GM21526 (cell line): ENCODE measurements at regions not wholly inside any gene's neighbourhood (a gene's known extent, or its start where the extent isn't known, plus 50 kb on each side); places are given as distances from the start of the nearest gene placed in this dataset.
"Not testable (repeated sequence)": the region's sequence is repeated elsewhere in the genome, so short reads cannot be mapped to it uniquely, and the experiment has no call there.

Experiments
- ATAC-seq: cut with Tn5 transposase; IDR thresholded peaks from one replicate; pipeline ENCODE4 v1.9.1; 2021; ENCODE audit warnings: moderate library complexity; ENCODE audit not compliant: unreplicated experiment, low FRiP score

- ATAC-seq, result no peak
Measured at GRCh38 chr3:147661916-147662315, 252.8 kb downstream of the ZIC1 start.

GRCh38 chr3:147662705-147663104 is 253.5 kb downstream of the ZIC1 start:
- ATAC-seq, result no peak

GRCh38 chr3:147669077-147669476 is 259.9 kb downstream of the ZIC1 start:
- ATAC-seq, result no peak

DNA sequence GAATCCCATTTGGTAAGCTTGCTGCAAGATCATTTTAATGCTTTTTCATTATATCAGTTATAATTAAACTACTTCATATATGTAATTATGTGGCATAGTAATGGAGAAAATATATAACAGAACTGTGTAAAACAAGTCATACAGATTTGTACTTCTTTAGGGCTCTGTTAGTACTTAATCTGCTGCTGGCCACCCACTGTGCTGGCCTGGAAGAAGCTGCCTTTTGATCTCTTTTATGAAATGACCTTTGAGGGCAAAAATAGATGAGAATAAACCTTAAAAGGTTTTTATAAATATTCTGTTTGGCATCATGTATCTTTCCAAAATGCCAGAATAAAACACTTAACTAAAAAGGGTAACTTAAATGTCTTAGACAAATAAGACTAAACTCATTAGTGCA is 262.9 kb downstream of the ZIC1 start:
- ATAC-seq, result no peak

DNA sequence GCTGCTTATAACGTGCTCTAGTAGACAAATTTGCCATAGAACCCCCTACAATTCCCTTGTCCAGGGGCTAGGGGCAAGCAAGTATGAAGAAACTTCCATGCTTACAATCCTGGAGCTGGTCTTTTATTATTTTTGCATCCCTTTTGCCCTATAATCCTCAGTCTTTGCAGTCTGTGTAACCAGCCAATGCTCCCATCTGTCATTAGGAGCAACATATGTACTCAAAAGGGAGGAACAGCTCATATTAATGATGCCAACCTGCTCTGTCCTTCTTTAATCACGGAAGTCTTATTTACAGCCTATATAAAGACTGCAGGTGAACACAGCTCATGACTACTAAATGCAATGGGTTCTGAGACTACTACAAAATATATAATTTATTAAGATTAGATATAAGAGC is 263.3 kb downstream of the ZIC1 start:
- no peak for ATAC-seq

DNA sequence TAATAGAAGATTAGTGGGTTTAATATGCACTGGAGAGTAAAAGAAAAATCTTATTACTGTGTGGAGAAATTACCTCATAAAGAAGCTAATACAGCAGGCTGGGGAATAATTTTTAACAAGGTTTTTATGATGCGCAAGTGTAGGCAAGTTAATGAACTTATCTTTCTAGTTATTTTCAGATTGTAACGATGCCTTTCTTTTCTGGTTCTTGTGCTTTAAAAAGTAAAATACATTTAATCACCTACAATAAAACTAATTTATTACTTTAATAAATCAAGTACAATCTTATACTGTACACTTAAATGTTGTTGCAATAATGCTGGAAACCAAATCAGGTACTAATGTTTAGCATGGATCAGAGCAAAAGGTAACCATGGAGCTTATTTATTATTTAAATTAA is 266.6 kb downstream of the ZIC1 start:
- no peak for ATAC-seq

GRCh38 chr3:147680837-147681483 is 271.8 kb downstream of the ZIC1 start:
- ATAC-seq, result no peak

DNA sequence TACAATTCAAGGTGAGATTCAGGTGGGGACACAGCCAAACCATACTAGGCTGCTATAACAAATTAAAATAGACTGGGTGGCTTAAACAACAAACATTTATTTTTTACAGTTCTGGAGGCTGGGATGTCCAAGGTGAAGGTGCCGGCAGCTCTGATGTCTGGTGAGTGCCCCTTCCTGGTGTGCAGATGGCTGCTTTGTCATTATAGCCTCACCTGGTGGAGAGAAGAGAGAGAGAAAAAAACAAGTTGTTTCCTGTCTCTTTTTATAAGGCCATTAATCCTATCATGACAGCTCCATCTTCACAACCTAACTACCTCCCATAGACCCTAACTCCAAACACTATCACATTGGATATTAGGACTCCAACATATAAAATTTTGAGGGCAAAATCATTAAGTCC is 279.7 kb downstream of the ZIC1 start:
- no peak for ATAC-seq

DNA sequence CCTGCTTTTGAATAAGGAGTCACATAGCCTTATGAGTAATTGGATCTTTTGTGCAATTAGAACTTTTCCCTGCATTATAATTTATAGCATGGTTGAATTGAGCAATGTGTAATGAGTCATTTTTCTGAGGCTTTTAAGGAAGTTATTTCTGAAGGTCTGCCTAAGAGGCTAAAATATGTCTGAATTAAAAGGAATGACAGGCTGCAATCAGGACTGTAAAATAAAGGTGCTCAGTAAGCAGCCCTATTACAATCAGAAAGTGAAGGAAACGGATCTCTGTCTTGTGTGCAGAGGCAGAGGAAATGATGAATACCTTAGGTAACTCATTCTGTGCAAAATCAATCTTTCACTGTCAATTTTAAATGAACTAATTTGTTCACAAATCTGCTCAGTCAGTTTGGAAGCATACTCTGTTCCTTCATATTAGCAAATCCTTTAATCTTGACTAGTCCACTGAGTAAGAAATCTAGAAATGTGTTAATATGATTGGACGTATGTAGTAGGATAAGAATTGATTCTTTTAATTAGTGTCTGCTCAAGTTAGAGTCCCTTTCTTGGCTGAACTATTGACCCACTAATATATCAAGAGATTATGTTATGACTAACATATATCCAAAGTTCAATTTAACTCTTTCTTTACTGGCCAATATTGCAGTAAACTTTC is 290.1 kb downstream of the ZIC1 start:
- no peak for ATAC-seq

DNA sequence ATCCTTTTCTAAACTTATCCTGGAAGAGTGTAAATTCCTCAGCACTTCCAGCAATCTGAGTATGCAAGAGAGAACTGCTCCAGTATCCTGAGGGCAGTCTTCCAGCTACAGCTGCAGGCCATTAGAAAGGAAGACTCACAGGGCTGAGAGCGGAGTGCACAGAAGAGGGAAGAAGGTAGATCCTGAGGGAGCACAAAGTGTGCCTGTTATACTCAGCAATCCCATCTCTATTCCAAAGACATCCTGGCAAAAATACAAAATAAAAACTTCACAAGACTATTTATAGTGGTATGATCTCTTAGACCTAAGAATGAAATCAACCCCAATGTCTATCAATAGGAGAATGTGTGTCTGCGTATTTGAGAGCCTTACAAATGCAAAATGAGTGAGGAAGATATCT is 292.0 kb downstream of the ZIC1 start:
- no peak for ATAC-seq

GRCh38 chr3:147702509-147702908 is 293.3 kb downstream of the ZIC1 start:
- ATAC-seq, result no peak

GRCh38 chr3:147705651-147706051 is 296.5 kb downstream of the ZIC1 start:
- ATAC-seq, result no peak

- ATAC-seq, result not testable (repeated sequence)
Measured at GRCh38 chr3:147710753-147711152, 301.6 kb downstream of the ZIC1 start.

DNA sequence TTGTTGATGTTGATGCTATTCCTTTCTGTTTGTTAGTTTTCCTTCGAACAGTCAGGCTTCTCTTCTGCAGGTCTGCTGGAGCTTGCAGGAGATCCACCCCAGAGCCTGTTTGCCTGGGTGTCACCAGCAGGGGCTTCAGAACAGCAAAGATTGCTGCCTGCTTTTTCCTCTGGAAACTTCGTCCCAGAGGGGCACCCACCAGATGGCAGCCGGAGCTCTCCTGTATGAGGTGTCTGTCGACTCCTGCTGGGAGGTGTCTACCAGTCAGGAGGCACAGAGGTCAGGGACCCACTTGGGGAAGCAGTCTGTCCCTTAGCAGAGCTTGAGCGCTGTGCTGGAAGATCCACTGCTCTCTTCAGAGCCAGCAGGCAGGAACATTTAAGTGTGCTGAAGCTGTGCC is 303.2 kb downstream of the ZIC1 start:
- no peak for ATAC-seq

DNA sequence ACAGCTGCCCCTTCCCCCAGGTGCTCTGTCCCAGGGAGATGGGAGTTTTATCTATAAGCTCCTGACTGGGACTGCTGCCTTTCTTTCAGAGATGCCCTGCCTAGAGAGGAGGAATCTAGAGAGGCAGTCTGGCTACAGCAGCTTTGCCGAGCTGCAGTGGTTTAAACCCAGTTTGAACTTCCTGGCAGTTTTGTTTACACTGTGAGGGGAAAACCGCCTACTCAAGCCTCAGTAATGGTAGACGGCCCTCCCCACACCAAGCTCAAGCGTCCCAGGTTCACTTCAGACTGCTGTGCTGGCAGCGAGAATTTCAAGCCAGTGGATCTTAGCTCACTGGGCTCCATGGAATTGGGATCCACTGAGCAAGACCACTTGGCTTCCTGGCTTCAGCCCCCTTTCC is 303.6 kb downstream of the ZIC1 start:
- ATAC-seq, result not testable (repeated sequence)

- ATAC-seq, result no peak
Measured at GRCh38 chr3:147713234-147714133, 304.3 kb downstream of the ZIC1 start.

DNA sequence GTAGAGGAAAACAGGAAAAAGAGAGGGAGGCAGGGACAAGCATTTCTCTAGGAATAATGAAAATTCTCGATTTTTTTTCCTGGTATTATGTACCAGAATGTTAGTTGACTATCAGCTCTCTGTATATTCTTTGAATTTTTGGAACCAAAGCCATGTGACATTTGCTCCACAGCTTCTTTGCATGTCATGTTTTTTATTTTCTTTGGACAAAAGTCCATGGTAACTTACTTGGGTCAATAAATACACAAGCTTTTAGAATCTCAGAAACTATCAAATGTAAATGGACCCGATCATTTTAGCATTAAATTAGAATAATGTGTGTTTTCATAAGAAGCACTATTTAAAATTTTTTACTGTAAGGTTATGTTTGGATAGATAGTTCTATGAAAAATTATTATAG is 320.5 kb downstream of the ZIC1 start:
- ATAC-seq, result no peak

DNA sequence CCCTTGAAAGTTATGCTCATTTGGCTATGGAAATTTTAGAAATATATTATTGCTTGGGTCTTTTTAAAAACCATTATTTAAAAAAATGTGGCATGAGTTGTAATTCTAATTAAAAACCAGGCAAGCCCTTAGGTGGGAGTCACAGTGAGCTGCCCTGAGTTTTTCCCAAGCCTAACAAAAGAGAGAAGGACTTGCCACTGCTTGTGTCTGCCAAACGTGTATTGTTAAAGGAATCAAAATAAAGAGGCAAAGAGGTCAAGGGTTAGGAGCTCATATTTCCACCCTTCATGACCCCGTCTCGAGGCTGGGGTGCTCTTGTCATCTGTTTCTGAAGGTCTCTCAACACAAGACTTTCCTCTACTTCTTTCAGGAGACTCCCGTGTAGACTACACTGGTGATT is 321.1 kb downstream of the ZIC1 start:
- no peak for ATAC-seq

GRCh38 chr3:147733217-147733616 is 324.1 kb downstream of the ZIC1 start:
- no peak for ATAC-seq

DNA sequence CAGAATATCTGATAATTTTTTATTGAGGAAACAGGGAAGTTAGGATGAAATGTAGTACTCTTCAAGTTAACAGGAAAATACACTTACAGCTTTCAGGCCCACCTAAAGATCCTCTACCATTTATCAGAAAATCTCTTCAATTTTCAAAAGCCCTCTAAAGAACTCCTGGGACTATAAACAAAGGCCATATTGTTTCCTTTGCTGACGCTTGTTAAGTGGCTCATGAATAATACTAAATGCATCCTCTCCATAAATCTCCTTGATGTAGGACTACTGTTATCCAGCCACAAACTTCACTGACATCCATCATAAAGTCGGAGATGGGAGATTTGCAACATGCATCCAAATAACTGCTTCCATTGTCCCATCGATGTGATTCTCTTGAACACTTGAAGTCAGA is 326.5 kb downstream of the ZIC1 start:
- no peak for ATAC-seq

GRCh38 chr3:147736226-147736625 is 327.1 kb downstream of the ZIC1 start:
- no peak for ATAC-seq

DNA sequence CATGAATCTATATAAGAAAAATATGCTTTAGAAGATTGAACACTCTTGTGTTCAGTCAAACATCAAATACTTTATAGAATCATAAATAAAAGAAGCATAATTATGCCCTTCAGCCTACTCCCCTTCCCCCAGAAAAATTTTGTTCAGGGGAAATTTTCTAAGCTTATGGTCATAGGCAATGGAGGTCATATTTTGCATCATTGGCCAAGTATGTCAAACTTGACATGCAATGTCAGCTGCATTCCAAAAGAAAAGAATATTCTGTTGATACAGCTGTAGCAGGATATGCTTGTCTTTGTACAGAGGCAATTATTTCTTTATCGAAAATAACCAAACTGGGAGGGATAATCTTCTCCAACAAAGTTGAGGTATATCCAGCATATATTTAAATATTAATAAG is 328.2 kb downstream of the ZIC1 start:
- ATAC-seq, result no peak
